Adipocyte (in vitro differentiated cells): ENCODE measurements at regions not wholly inside any gene's neighbourhood (a gene's known extent, or its start where the extent isn't known, plus 50 kb on each side); places are given as distances from the start of the nearest gene placed in this dataset.
A peak's percentile ranks its signal among the peaks of the same experiment; 100 is the strongest.

Experiments
- DNase-seq: peaks from one replicate; pipeline ENCODE4 v3.0.0-alpha.2; 2015; ENCODE audit warnings: low read depth
- H3K27me3 ChIP-seq: replicated peaks from 2 replicates; pipeline ENCODE4 v1.7.0; 2013; ENCODE audit warnings: mild to moderate bottlenecking, low read length, moderate library complexity; ENCODE audit not compliant: control insufficient read depth, insufficient read depth
- H3K36me3 ChIP-seq: 2 replicates; pipeline ENCODE4 v1.7.0; 2013; ENCODE audit warnings: low read length, mild to moderate bottlenecking, moderate library complexity; ENCODE audit not compliant: control insufficient read depth, insufficient read depth, severe bottlenecking
- H3K4me1 ChIP-seq: 2 replicates; pipeline ENCODE4 v1.7.0; 2013; ENCODE audit warnings: mild to moderate bottlenecking, low read length, moderate library complexity; ENCODE audit not compliant: control insufficient read depth, insufficient read depth
- H3K4me3 ChIP-seq: 2 replicates; pipeline ENCODE4 v1.7.0; 2013; ENCODE audit warnings: mild to moderate bottlenecking, low read length, moderate library complexity
- H3K9ac ChIP-seq: 2 replicates; pipeline ENCODE4 v1.7.0; 2013; ENCODE audit warnings: mild to moderate bottlenecking, low read length, moderate library complexity
- H3K9me3 ChIP-seq: 2 replicates; pipeline ENCODE4 v1.7.0; 2013; ENCODE audit warnings: mild to moderate bottlenecking, low read length, moderate library complexity; ENCODE audit not compliant: control insufficient read depth

DNA sequence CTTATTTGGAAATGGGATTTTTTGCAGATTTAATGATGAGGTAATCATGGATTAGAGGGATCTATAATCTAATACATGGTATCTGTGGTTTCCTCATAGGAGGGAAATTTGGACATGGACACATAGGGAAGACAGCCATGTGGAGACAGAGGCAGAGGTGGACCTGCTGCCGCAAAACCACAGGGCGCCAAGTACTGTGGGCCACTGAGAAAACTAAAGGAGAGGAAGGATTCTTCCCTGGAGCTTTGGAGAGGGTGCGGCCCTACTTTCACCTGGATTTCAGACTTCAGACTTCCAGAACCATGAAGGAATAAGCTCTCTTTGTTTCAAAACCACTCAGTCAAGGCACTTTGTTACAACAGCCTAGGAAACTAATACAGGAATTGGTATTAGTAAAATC lies 149.4 kb upstream of the AKR1E2 start:
- no peak for DNase-seq
- Histone ChIP-seq H3K36me3 (no peaks in the 10 kb centered on the region), H3K9ac (no peak overlapping the region), H3K4me3 (no peak overlapping the region), H3K9me3 (no peaks in the 10 kb centered on the region), H3K4me1 (peaks cover 32% of the 10 kb centered on the region), H3K27me3 (no peaks in the 10 kb centered on the region)

DNA sequence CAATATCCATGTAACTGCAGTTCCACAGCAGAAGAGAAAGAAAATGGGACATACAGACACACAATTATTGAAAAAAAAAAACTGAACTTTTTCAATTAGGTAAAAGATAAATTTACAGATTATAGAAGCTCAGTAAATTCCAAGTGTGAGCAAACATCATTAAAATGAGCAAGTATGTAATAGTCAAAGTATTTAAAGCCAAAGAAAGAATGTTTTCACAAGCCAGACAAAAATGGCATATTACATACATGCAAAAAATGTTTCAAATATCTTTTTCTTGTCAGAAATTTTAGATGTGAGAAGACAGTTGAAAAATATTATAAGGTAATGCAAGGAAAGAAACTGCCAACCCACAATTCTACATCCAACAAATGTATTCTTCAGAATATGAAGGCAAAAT lies 150.2 kb upstream of the AKR1E2 start:
- no peaks in the 10 kb centered on the region for H3K9me3 ChIP-seq

DNA sequence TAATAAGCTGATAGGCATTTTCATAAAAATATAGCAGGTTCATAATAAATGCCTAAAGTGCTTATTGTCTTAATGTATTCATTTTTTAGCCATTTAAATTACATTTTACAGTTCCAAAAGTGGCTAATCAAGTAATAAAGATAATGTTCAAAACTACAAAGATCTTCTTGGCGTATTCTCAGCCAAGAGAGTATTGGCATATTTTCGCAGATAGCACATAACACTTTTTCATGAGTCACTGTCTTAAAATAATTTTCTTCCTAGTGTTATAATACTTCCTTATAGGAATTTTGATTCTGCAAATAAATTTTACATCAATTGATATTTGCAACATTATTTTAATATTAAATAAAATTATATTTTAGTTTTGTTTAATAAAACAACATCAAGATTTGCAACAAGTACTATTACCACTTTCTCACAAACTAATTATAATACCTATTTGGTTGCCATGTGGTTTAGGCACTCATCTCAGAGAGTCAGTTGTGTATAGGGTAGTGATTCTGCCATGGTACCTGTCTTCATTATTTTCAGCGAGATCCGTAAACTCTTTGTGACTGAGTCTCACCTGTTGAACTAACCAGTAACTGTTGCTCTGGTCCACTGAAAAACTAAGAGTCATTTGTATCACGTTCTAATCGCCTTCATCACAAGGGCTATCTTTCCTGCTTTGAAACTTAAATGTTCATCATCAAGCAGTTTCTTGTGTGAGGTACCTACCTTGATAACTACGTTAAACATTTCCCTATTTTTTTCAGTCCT lies 152.5 kb upstream of the AKR1E2 start:
- Histone ChIP-seq H3K9me3 (peaks cover 15% of the 10 kb centered on the region), H3K36me3 (no peaks in the 10 kb centered on the region), H3K9ac (no peak overlapping the region), H3K4me3 (no peak overlapping the region), H3K27me3 (no peaks in the 10 kb centered on the region), H3K4me1 (peaks cover 36% of the 10 kb centered on the region)
- no peak for DNase-seq

More for the DNA sequence above, 150.2 kb upstream of the AKR1E2 start:
- no peak overlapping the region for H3K9ac ChIP-seq
- peaks cover 39% of the 10 kb centered on the region for H3K4me1 ChIP-seq
- H3K4me3 ChIP-seq: no peak overlapping the region
- DNase-seq: no peak
- no peaks in the 10 kb centered on the region for H3K27me3 ChIP-seq
- H3K36me3 ChIP-seq: no peaks in the 10 kb centered on the region

DNA sequence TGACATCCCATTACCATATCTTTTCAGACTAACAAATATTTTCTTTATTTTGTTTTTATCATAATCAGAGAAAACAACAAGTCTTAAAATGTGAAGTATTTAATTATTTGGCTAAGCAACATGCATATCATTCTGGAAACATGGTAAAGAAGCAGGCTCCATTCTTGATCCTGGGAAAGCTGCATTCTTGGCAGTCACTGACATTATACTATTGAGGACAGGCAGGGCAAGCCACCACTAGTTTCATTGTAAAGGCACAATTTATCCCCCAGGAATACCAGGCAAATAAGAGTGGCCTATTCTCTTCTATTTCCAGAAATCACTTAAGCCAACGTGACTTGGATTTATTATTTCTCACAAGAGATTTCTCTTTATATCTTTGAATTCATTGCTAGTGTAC lies 153.8 kb upstream of the AKR1E2 start:
- DNase-seq: no peak
- Histone ChIP-seq H3K27me3 (no peaks in the 10 kb centered on the region), H3K36me3 (no peaks in the 10 kb centered on the region), H3K4me1 (peaks cover 24% of the 10 kb centered on the region), H3K9ac (peak overlapping the region; percentile 3), H3K4me3 (no peak overlapping the region), H3K9me3 (peaks cover 18% of the 10 kb centered on the region)

DNA sequence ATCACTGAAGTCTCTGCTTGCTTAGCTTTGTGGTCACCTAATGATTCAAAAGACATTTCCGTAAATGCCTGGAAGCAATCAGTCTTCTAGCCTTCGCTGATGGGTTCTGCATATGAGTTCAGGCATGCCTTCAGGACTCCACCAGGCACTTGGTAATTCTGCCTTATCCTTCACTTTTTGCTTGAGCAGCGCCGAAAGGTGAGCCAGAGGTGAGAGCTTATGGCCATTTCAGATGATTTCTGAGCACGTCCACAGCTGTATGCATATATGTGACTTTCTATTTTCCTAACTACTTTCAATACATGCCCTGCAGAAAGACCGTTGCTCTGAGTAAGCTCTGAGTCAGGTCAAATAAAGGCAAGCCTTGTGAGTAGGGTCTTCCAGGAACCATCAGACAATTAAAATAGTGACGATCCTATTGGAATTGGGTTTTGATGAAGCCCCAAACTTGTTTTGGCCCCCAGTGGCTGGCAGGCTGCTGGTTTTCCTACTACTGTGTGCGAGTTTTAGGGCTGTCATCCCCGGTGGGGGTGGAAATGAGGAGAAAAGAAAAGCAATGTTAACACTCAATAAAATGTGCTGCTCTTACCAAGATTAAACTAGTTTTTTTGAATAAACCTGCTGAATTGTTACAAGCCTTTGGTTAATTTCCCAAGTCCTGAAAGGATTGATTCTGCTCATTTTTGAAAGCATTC lies 154.4 kb upstream of the AKR1E2 start:
- peaks cover 23% of the 10 kb centered on the region for H3K4me1 ChIP-seq
- no peaks in the 10 kb centered on the region for H3K27me3 ChIP-seq
- peaks cover 18% of the 10 kb centered on the region for H3K9me3 ChIP-seq
- H3K9ac ChIP-seq: peak overlapping the region; percentile 3
- DNase-seq: no peak
- H3K36me3 ChIP-seq: no peaks in the 10 kb centered on the region
- H3K4me3 ChIP-seq: no peak overlapping the region

DNA sequence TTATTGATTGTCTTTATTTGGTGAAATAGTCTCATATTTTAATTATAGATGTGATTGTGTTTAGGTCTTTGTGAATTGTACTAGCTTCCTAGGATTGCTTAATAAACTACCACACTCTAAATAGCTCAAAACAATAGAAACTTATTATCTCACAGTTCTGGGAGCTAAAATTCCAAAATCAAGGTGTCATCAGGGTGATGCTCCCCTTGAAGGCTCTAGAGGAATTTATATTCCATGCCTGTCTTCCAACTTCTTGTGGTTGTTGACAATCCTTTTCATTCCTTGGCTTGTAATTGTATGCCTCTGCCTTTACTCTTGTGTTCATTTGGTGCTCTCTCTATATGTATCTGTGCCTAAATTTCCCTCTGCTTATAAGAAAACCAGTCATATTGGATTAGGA lies 155.3 kb upstream of the AKR1E2 start:
- no peaks in the 10 kb centered on the region for H3K36me3 ChIP-seq
- DNase-seq: no peak
- H3K4me1 ChIP-seq: peaks cover 23% of the 10 kb centered on the region
- H3K9ac ChIP-seq: no peak overlapping the region
- H3K9me3 ChIP-seq: peaks cover 18% of the 10 kb centered on the region
- no peak overlapping the region for H3K4me3 ChIP-seq
- H3K27me3 ChIP-seq: no peaks in the 10 kb centered on the region

DNA sequence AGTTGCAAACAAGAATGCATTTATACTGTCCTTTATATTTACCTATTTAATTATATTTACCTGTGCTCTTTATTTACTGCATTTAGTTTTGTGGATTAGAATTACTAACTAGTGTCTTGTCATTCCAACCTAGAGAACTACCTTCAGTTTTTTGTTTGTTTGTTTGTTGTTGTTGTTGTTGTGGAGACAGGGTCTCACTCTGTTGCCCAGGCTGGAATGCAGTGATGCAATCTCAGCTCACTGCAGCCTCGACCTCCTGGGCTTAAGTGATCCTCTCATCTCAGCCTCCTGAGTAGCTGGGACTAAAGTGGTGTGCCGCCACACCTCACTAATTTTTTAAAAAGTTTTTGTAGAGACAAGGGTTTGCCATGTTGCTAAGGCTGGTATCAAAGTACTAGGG lies 156.4 kb upstream of the AKR1E2 start:
- H3K36me3 ChIP-seq: no peaks in the 10 kb centered on the region
- H3K9ac ChIP-seq: no peak overlapping the region
- H3K4me3 ChIP-seq: no peak overlapping the region
- H3K4me1 ChIP-seq: peaks cover 32% of the 10 kb centered on the region
- DNase-seq: no peak
- peaks cover 18% of the 10 kb centered on the region for H3K9me3 ChIP-seq
- no peaks in the 10 kb centered on the region for H3K27me3 ChIP-seq

DNA sequence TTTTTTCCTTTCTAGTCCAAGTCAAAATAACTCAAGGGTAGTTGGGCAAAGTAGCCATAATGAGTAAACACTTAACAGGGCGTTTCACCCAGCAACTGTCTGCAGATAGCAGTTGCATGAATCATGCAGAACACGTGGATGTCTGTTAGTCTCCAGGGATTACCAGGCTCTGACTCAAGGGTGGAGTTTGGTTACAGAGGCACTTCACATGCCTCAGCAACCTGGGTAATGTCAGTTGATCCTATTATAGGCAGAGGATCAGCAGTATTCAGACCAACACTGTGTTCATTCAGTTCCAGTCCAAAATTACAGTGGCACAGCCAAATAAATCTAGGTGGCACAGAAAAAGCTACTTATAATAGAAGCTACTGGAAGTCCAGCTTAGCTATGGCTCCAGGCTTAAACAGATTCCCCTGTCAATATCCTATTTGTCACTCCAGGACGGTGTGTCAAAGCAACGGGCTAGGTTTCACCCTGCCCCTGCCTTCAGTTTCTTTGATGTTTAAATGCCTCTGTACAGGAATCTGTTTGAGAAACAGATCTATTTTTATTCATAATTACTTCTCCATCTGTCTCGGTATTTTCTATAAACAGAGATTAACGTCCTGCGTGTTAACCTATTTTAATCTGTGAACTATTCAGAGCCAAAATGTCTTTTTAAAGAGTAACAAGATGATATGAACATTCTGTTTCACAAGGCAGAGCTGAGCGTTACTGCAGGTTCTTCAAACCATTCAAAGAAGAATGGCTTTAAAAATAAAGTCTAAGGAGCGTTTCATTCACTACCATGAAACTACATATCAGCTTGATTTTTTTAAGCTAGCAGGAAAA lies 162.6 kb upstream of the AKR1E2 start:
- Histone ChIP-seq H3K36me3 (no peaks in the 10 kb centered on the region), H3K9ac (peak overlapping the region; percentile 94), H3K27me3 (no peaks in the 10 kb centered on the region), H3K4me3 (peak overlapping the region; percentile 30), H3K4me1 (peaks cover 55% of the 10 kb centered on the region), H3K9me3 (peaks cover 2% of the 10 kb centered on the region)
- peak; percentile 97 for DNase-seq

DNA sequence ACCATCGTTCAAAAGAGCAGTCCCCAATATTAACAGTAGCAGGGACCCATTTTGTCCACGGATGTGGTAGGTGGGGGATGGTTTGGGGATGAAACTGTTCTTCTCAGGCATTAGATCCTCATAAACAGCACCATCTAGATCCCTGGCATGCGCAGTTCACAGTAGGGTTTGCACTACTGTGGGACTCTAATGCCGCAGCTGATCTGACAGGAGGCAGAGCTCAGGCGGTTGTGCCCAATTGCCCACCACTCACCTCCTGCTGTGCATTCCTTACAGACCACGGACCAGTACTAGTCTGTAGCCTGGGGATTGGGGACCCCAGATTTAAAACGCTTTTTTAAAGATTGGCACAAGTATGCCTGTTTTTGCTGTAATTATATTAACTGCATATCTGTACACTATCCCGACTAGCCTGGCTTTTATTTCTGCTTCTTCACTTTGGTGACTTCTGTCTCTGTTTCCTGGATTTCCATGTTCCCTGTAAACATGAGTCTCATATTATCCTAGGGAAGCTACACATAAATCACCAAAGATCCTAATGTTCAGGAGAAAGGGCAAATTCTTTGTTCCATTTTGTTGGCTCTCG lies 163.3 kb upstream of the AKR1E2 start:
- H3K9me3 ChIP-seq: no peaks in the 10 kb centered on the region
- H3K4me1 ChIP-seq: peaks cover 55% of the 10 kb centered on the region
- no peaks in the 10 kb centered on the region for H3K36me3 ChIP-seq
- H3K9ac ChIP-seq: peak overlapping the region; percentile 94
- peak; percentile 33 for DNase-seq
- no peaks in the 10 kb centered on the region for H3K27me3 ChIP-seq
- H3K4me3 ChIP-seq: peak overlapping the region; percentile 46

DNA sequence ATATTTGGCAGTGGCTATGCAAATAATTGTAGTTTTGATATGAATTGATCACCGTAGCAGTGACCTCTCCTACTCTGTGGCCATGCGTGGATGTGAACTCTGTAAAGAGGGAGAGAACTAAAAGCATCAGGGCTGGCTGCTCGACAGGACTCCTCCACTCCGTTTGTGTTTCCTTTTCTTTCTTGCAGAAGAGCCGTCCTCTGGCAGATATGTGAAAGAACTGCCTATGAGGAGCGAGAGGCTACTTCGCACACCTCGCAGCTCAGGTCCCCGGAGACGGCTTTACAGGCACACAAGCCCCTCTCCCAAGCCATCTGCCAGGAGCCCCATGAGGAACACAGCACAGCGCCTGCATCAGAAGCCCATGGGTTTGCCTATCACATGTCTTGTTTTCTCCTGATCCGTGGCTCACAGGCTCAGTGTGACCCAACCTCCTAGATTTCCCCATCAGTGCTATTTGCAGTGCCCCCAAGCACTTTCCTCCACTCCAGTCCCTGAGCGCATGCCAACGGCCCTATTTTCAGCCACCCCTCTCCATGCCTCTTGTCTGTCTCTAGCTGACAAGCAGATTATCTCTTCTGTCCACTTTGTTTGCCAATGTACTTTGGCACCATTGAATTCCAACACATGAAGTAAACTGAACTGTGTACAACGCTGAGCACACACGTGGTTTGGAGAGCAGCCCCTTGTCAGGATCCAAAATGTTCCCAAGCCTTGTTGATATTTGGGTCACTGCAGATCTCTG lies 164.3 kb upstream of the AKR1E2 start:
- peak overlapping the region; percentile 94 for H3K9ac ChIP-seq
- H3K9me3 ChIP-seq: no peaks in the 10 kb centered on the region
- no peaks in the 10 kb centered on the region for H3K36me3 ChIP-seq
- peaks cover 60% of the 10 kb centered on the region for H3K4me1 ChIP-seq
- H3K4me3 ChIP-seq: peak overlapping the region; percentile 68
- no peaks in the 10 kb centered on the region for H3K27me3 ChIP-seq
- no peak for DNase-seq
